ENCODE measurements at regions not wholly inside any gene's neighbourhood (a gene's known extent, or its start where the extent isn't known, plus 50 kb on each side); places are given as distances from the start of the nearest gene placed in this dataset.
"Not testable (repeated sequence)": the region's sequence is repeated elsewhere in the genome, so short reads cannot be mapped to it uniquely, and the experiment has no call there.

DNA sequence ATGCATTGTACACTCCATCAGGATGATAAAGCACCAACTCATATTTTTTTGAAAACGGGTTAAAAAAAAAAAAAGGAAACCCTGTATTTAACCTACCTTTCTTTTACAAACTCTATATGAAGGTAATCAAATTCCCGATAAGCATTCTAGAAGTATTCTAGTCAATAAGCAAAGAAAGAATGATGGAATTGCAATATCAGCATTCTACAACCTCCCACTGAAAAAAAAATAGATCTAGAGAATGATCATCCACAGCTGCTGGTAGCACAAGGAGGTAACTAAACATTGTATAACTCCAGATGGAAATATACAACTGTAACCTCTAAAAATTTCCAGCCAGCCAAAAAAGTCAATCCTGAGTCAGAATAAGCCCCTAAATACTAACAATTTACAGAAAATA lies 95.3 kb upstream of the DCC start:
- intact Hi-C loops (cut with DNase I; ENCODE audit: low total_unique reads): no loop called here
- 78 to 90% (median 88%) methylated on average over 2 of the region's 2 CpGs for WGBS, 5 donors
- peaks cover 0 to 11% (median 5%) of the 10 kb centered on the region in 4 donors for H3K9me3 ChIP-seq
- no peaks in the 10 kb centered on the region for H3K4me1 ChIP-seq
- no peak overlapping the region for H3K4me3 ChIP-seq
- no peaks in the 10 kb centered on the region for H3K27me3 ChIP-seq
- no peak overlapping the region for H3K27ac ChIP-seq
- TF ChIP-seq CTCF (IDR thresholded peaks at IDR 0.05) (no peak), POLR2AphosphoS5 (IDR thresholded peaks at IDR 0.05) (no peak), EP300 (IDR thresholded peaks at IDR 0.05) (no peak), POLR2A (IDR thresholded peaks at IDR 0.05) (no peak)
- H3K36me3 ChIP-seq: no peaks in the 10 kb centered on the region
- no peak for DNase-seq

GRCh38 chr18:52254367-52254766 lies 85.6 kb upstream of the DCC start:
- Histone ChIP-seq H3K9me3 (no peaks in the 10 kb centered on the region), H3K27ac (no peak overlapping the region), H3K27me3 (no peaks in the 10 kb centered on the region), H3K4me1 (no peaks in the 10 kb centered on the region), H3K4me3 (no peak overlapping the region), H3K36me3 (no peaks in the 10 kb centered on the region)
- DNase-seq: no peak
- whole genome bisulfite sequencing, 5 donors: 72 to 89% (median 79%) methylated on average over 3 of the region's 3 CpGs
- intact Hi-C loops (cut with DNase I; ENCODE audit: low total_unique reads): no loop called here
- TF ChIP-seq EP300 (IDR thresholded peaks at IDR 0.05) (no peak), POLR2AphosphoS5 (IDR thresholded peaks at IDR 0.05) (no peak), POLR2A (IDR thresholded peaks at IDR 0.05) (no peak), CTCF (IDR thresholded peaks at IDR 0.05) (no peak)

GRCh38 chr18:52257417-52257816 lies 82.6 kb upstream of the DCC start:
- intact Hi-C loops (cut with DNase I; ENCODE audit: low total_unique reads); H3K4me1 ChIP-seq: not testable (repeated sequence)

DNA sequence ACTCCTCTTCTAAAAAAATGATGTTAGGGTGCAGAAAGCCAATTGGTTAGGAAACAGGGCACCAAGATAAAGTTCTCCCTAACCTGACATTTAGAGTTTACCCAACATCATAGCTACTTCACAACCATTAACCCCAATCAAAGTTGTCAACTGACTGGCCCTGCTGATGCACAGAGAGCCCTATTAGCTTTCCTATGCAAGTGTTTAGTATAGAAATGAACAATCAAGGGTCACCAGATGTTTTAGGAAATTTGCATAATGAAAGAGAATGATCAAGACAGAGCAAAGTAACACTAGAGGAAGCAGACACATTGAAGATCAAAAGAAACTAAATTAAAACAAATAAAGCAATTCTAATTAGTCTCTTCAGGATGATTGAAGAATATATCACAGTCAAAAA lies 64.2 kb upstream of the DCC start:
- intact Hi-C loops (cut with DNase I; ENCODE audit: low total_unique reads): no loop called here
- Histone ChIP-seq H3K27me3 (no peaks in the 10 kb centered on the region), H3K4me3 (no peak overlapping the region), H3K36me3 (no peaks in the 10 kb centered on the region), H3K4me1 (no peaks in the 10 kb centered on the region), H3K27ac (no peak overlapping the region), H3K9me3 (no peaks in the 10 kb centered on the region)
- TF ChIP-seq POLR2AphosphoS5 (IDR thresholded peaks at IDR 0.05) (no peak), EP300 (IDR thresholded peaks at IDR 0.05) (no peak), CTCF (IDR thresholded peaks at IDR 0.05) (no peak), POLR2A (IDR thresholded peaks at IDR 0.05) (no peak)
- no peak for DNase-seq

More at GRCh38 chr18:52257417-52257816, 82.6 kb upstream of the DCC start:
- H3K27ac ChIP-seq, H3K27me3 ChIP-seq, DNase-seq, H3K4me3 ChIP-seq, H3K36me3 ChIP-seq, H3K9me3 ChIP-seq: not testable (repeated sequence)
- WGBS, 5 donors: 72 to 86% (median 76%) methylated on average over 2 to 3 of the region's 3 CpGs

GRCh38 chr18:52277785-52278184 lies 62.2 kb upstream of the DCC start:
- WGBS, 5 donors: 26 to 48% (median 42%) methylated on average over 2 of the region's 2 CpGs
- H3K9me3 ChIP-seq: no peaks in the 10 kb centered on the region
- H3K36me3 ChIP-seq: no peaks in the 10 kb centered on the region
- H3K4me3 ChIP-seq: no peak overlapping the region
- no peaks in the 10 kb centered on the region for H3K4me1 ChIP-seq
- DNase-seq: no peak
- TF ChIP-seq POLR2A (IDR thresholded peaks at IDR 0.05): no peak
- no peak for TF ChIP-seq EP300 (IDR thresholded peaks at IDR 0.05)
- TF ChIP-seq POLR2AphosphoS5 (IDR thresholded peaks at IDR 0.05): no peak
- TF ChIP-seq CTCF (IDR thresholded peaks at IDR 0.05): no peak
- intact Hi-C loops (cut with DNase I; ENCODE audit: low total_unique reads): no loop called here
- H3K27me3 ChIP-seq: no peaks in the 10 kb centered on the region
- no peak overlapping the region for H3K27ac ChIP-seq

Data from stomach (tissue), 8 donors.